ENCODE measurements at regions not wholly inside any gene's neighbourhood (a gene's known extent, or its start where the extent isn't known, plus 50 kb on each side); places are given as distances from the start of the nearest gene placed in this dataset.
"Not testable (repeated sequence)": the region's sequence is repeated elsewhere in the genome, so short reads cannot be mapped to it uniquely, and the experiment has no call there.

GRCh38 chr3:27779176-27779575, 57.1 kb upstream of the EOMES start:
- no peak for DNase-seq

- no peak for DNase-seq
Measured at GRCh38 chr3:27789420-27789819, 67.3 kb upstream of the EOMES start.

- DNase-seq: no peak
Measured at GRCh38 chr3:27791956-27792355, 69.8 kb upstream of the EOMES start.

- DNase-seq: no peak
Measured at GRCh38 chr3:27792869-27793268, 70.7 kb upstream of the EOMES start.

GRCh38 chr3:27794211-27794610, 72.1 kb upstream of the EOMES start:
- no peak for DNase-seq

GRCh38 chr3:27796365-27796875, 74.3 kb upstream of the EOMES start:
- DNase-seq: no peak

- DNase-seq: no peak
Measured at GRCh38 chr3:27797773-27798172, 75.7 kb upstream of the EOMES start.

- DNase-seq: no peak
Measured at GRCh38 chr3:27800261-27800660, 78.1 kb upstream of the EOMES start.

- no peak for DNase-seq
Measured at GRCh38 chr3:27802425-27802824, 80.3 kb upstream of the EOMES start.

- no peak for DNase-seq
Measured at GRCh38 chr3:27802849-27803248, 80.7 kb upstream of the EOMES start.

- no peak for DNase-seq
Measured at GRCh38 chr3:27805282-27805681, 83.2 kb upstream of the EOMES start.

- DNase-seq: no peak
Measured at GRCh38 chr3:27813255-27813654, 91.1 kb upstream of the EOMES start.

- not testable (repeated sequence) for DNase-seq
Measured at GRCh38 chr3:27821609-27822008, 99.5 kb upstream of the EOMES start.

- DNase-seq: no peak
Measured at GRCh38 chr3:27824312-27825200, 102.4 kb upstream of the EOMES start.

- DNase-seq: no peak
Measured at GRCh38 chr3:27826448-27826847, 104.3 kb upstream of the EOMES start.

- no peak for DNase-seq
Measured at GRCh38 chr3:27827041-27827440, 104.9 kb upstream of the EOMES start.

GRCh38 chr3:27840807-27841594, 118.9 kb upstream of the EOMES start:
- no peak for DNase-seq

GRCh38 chr3:27844052-27844675, 122.0 kb upstream of the EOMES start:
- DNase-seq: no peak

- no peak for DNase-seq
Measured at GRCh38 chr3:27847697-27848096, 125.6 kb upstream of the EOMES start.

GRCh38 chr3:27848826-27849225, 126.7 kb upstream of the EOMES start:
- DNase-seq: no peak

GRCh38 chr3:27859821-27860220, 137.7 kb upstream of the EOMES start:
- DNase-seq: no peak

- no peak for DNase-seq
Measured at GRCh38 chr3:27861046-27862036, 139.2 kb upstream of the EOMES start.

Data from activated naive CD4-positive, alpha-beta T cell treated with Interleukin-2 at 50 U/mL for 16 hours (primary cell).